Activated CD8-positive, alpha-beta memory T cell treated with anti-CD3 and anti-CD28 coated beads for 48 hours (primary cell): ENCODE measurements at regions not wholly inside any gene's neighbourhood (a gene's known extent, or its start where the extent isn't known, plus 50 kb on each side); places are given as distances from the start of the nearest gene placed in this dataset.

Experiments used
- DNase-seq, 3 experiments: peaks; one replicate each; pipeline ENCODE4 v3.0.0-alpha.2; 2020; ENCODE audit warnings: low read depth in 2 of 3, low spot score in 2 of 3

GRCh38 chr2:168375195-168375798 is 80.8 kb upstream of the CERS6 start:
- DNase-seq: no peak

- DNase-seq: peak in 1 of 3 experiments; percentile 3
Measured at GRCh38 chr2:168378960-168379669, 77.0 kb upstream of the CERS6 start.

GRCh38 chr2:168380500-168380899 is 75.6 kb upstream of the CERS6 start:
- DNase-seq: no peak

GRCh38 chr2:168392024-168392423 is 64.0 kb upstream of the CERS6 start:
- DNase-seq: no peak

GRCh38 chr2:168392797-168393196 is 63.3 kb upstream of the CERS6 start:
- no peak for DNase-seq

- no peak for DNase-seq
Measured at GRCh38 chr2:168394262-168394661, 61.8 kb upstream of the CERS6 start.

- no peak for DNase-seq
Measured at GRCh38 chr2:168396131-168396530, 59.9 kb upstream of the CERS6 start.

GRCh38 chr2:168397629-168398028 is 58.4 kb upstream of the CERS6 start:
- no peak for DNase-seq

- no peak for DNase-seq
Measured at GRCh38 chr2:168401048-168401556, 55.0 kb upstream of the CERS6 start.

GRCh38 chr2:168401771-168402170 is 54.3 kb upstream of the CERS6 start:
- no peak for DNase-seq

- no peak for DNase-seq
Measured at GRCh38 chr2:168402531-168402930, 53.5 kb upstream of the CERS6 start.

GRCh38 chr2:168403736-168404135 is 52.3 kb upstream of the CERS6 start:
- no peak for DNase-seq

- DNase-seq: no peak
Measured at GRCh38 chr2:168404764-168405163, 51.3 kb upstream of the CERS6 start.
